B cell (primary cell): ENCODE measurements at regions not wholly inside any gene's neighbourhood (a gene's known extent, or its start where the extent isn't known, plus 50 kb on each side); places are given as distances from the start of the nearest gene placed in this dataset.

ENCODE experiments used
- ATAC-seq: fragments of 200-7000 bp; cut with Tn5 transposase; one replicate; pipeline ENCODE4 v1.10.0; 2021; ENCODE audit warnings: low read depth, mild to moderate bottlenecking, moderate number of reproducible peaks, moderate library complexity
- CTCF ChIA-PET: fragments of 350-600 bp; sonication (Branson Sonifier 250); formaldehyde crosslinking; loops from one replicate; lab custom pipeline; 2021; ENCODE audit warnings: antibody characterized with exemption, inconsistent platforms; lab: Charles Lee
- POLR2A ChIA-PET: fragments of 350-600 bp; sonication (Branson Sonifier 250); formaldehyde crosslinking; loops from one replicate; lab custom pipeline; 2021; ENCODE audit warnings: antibody characterized with exemption; lab: Charles Lee
- DNase-seq: peaks from one replicate; pipeline ENCODE4 v3.0.0; 2013
- H2AFZ ChIP-seq: 2 replicates; pipeline ENCODE4 v1.6.1; 2012; ENCODE audit warnings: mild to moderate bottlenecking, low read depth, low read length; ENCODE audit not compliant: insufficient read depth, poor library complexity, severe bottlenecking
- H3K27ac ChIP-seq, 2 donors: 1 replicate in 1 of 2; 2 replicates in 1 of 2; pipeline ENCODE4 v1.5.1; 2012 to 2013; ENCODE audit warnings: low read length in 2 of 2, mild to moderate bottlenecking in 2 of 2, moderate library complexity in 1 of 2
- H3K27me3 ChIP-seq, 4 experiments: fragments of 200-600 bp in 1 of 4; sonication (generic) in 1 of 4; replicated peaks in 1 of 4; 1 replicate in 2 of 4; 2 replicates in 2 of 4; pipeline versions ENCODE4 v1.6.1 to v1.7.0; 2013 to 2016; ENCODE audit warnings: low read length in 3 of 4, mild to moderate bottlenecking in 2 of 4, mixed read lengths in 1 of 4, moderate library complexity in 1 of 4; ENCODE audit not compliant: insufficient read depth in 4 of 4, control insufficient read depth in 3 of 4; ENCODE audit errors: control extremely low read depth in 1 of 4
- H3K36me3 ChIP-seq, 2 experiments: replicated peaks in 1 of 2; 1 replicate in 1 of 2; 2 replicates in 1 of 2; pipeline versions ENCODE4 v1.6.1 to v1.7.1; 2013; ENCODE audit warnings: low read length in 1 of 2; ENCODE audit not compliant: insufficient read depth in 2 of 2, control insufficient read depth in 1 of 2; ENCODE audit errors: control extremely low read depth in 1 of 2, extremely low read depth in 1 of 2
- H3K4me1 ChIP-seq, 2 donors: fragments of 200-600 bp in 1 of 2; sonication (generic) in 1 of 2; 1 replicate in 1 of 2; 2 replicates in 1 of 2; pipeline versions ENCODE4 v1.5.1 to v1.6.1; 2013 to 2017; ENCODE audit warnings: low read length in 2 of 2; ENCODE audit not compliant: control insufficient read depth in 2 of 2, insufficient read depth in 2 of 2
- H3K4me2 ChIP-seq: replicated peaks from 2 replicates; pipeline ENCODE3; 2012; ENCODE audit warnings: mild to moderate bottlenecking, low read depth, low read length; ENCODE audit not compliant: poor library complexity, severe bottlenecking
- H3K4me3 ChIP-seq, 5 experiments: fragments of 200-600 bp in 1 of 5; sonication (generic) in 1 of 5; 1 replicate in 3 of 5; 2 replicates in 2 of 5; pipeline versions ENCODE4 v1.5.1 to v1.7.0; 2011 to 2016; ENCODE audit warnings: low read length in 4 of 5, mild to moderate bottlenecking in 4 of 5, low read depth in 2 of 5, control low read depth in 1 of 5, moderate library complexity in 1 of 5; ENCODE audit not compliant: insufficient read depth in 1 of 5; ENCODE audit errors: control extremely low read depth in 1 of 5, extremely low read depth in 1 of 5
- H3K79me2 ChIP-seq: fragments of 200-600 bp; sonication (generic); one replicate; pipeline ENCODE4 v1.6.0; 2016; ENCODE audit warnings: low read length; ENCODE audit not compliant: control insufficient read depth, insufficient read depth
- H3K9ac ChIP-seq: fragments of 200-600 bp; sonication (generic); 2 replicates; pipeline ENCODE4 v1.6.1; 2017; ENCODE audit warnings: mild to moderate bottlenecking, low read length, moderate library complexity
- H3K9me3 ChIP-seq, 3 donors: one replicate each; pipeline versions ENCODE4 v1.6.1 to v1.7.1; 2013; ENCODE audit warnings: low read length in 2 of 3; ENCODE audit not compliant: control insufficient read depth in 2 of 3, insufficient read depth in 1 of 3; ENCODE audit errors: control extremely low read depth in 1 of 3
- H4K20me1 ChIP-seq: 2 replicates; pipeline ENCODE4 v1.6.0; 2012; ENCODE audit warnings: mild to moderate bottlenecking, low read length; ENCODE audit not compliant: insufficient read depth, control insufficient read depth, poor library complexity, severe bottlenecking
- H3K27ac Mint-ChIP-seq: one replicate; pipeline ENCODE4 v1.8.0; 2021; ENCODE audit warnings: mixed read lengths
- H3K27me3 Mint-ChIP-seq: one replicate; pipeline ENCODE4 v1.8.0; 2021; ENCODE audit warnings: mixed read lengths
- H3K4me1 Mint-ChIP-seq: one replicate; pipeline ENCODE4 v1.8.0; 2021; ENCODE audit warnings: mixed read lengths
- H3K4me3 Mint-ChIP-seq: one replicate; pipeline ENCODE4 v1.8.0; 2021; ENCODE audit warnings: mixed read lengths
- H3K9me3 Mint-ChIP-seq: one replicate; pipeline ENCODE4 v1.8.0; 2022; ENCODE audit warnings: mixed read lengths; ENCODE audit not compliant: insufficient read depth
- CTCF ChIP-seq: fragments of 200-600 bp; IDR thresholded peaks from one replicate; pipeline ENCODE4 v1.8.0; 2022; ENCODE audit warnings: antibody characterized with exemption, mild to moderate bottlenecking
- EZH2 ChIP-seq: IDR thresholded peaks from 2 replicates; pipeline ENCODE4 v1.6.1; 2012; ENCODE audit warnings: borderline replicate concordance, low read depth, mild to moderate bottlenecking, moderate library complexity, low read length; ENCODE audit not compliant: insufficient read depth, poor library complexity, severe bottlenecking
- WGBS: methylation state at CpG from one replicate; pipeline ENCODE4 v1.1.5; 2013; ENCODE audit warnings: missing lambda C conversion rate; ENCODE audit not compliant: insufficient coverage; 5-methylcytosine and 5-hydroxymethylcytosine counted together
- intact Hi-C: fragments of 100-400 bp; cut with micrococcal nuclease; formaldehyde crosslinking; loops from one replicate; pipeline ENCODE4 v1.10.0; 2022

- Histone ChIP-seq H3K36me3 (no peaks in the 10 kb centered on the region), H3K27ac (no peak overlapping the region), H4K20me1 (no peaks in the 10 kb centered on the region), H3K4me3 (no peak overlapping the region), H3K27me3 (no peaks in the 10 kb centered on the region), H3K9me3 (no peaks in the 10 kb centered on the region), H2AFZ (no peak overlapping the region), H3K79me2 (no peaks in the 10 kb centered on the region), H3K4me1 (no peaks in the 10 kb centered on the region), H3K4me2 (no peak overlapping the region), H3K9ac (no peak overlapping the region)
- ChIA-PET CTCF (no interaction called here), POLR2A (no interaction called here)
- WGBS, result 88% methylated on average over 7 of the region's 10 CpGs
- DNase-seq (no peak), ATAC-seq (no peak)
- intact Hi-C loops, result no loop called here
- Mint-ChIP-seq H3K4me1 (no peaks in the 10 kb centered on the region), H3K9me3 (no peaks in the 10 kb centered on the region), H3K27me3 (peaks cover 8% of the 10 kb centered on the region), H3K27ac (no peak overlapping the region), H3K4me3 (no peak overlapping the region)
- TF ChIP-seq CTCF (no peak), EZH2 (no peak)
Measured at GRCh38 chr12:107443320-107444090, 242.1 kb upstream of the PWP1 start.

GRCh38 chr12:107444771-107445170 lies 240.8 kb upstream of the PWP1 start:
- Mint-ChIP-seq H3K4me3 (no peak overlapping the region), H3K27ac (no peak overlapping the region), H3K4me1 (no peaks in the 10 kb centered on the region), H3K27me3 (peaks cover 8% of the 10 kb centered on the region), H3K9me3 (no peaks in the 10 kb centered on the region)
- Histone ChIP-seq H3K4me2 (no peak overlapping the region), H3K27me3 (no peaks in the 10 kb centered on the region), H3K27ac (no peak overlapping the region), H3K79me2 (no peaks in the 10 kb centered on the region), H3K9ac (no peak overlapping the region), H2AFZ (no peak overlapping the region), H3K4me1 (no peaks in the 10 kb centered on the region), H3K9me3 (no peaks in the 10 kb centered on the region), H4K20me1 (no peaks in the 10 kb centered on the region), H3K4me3 (no peak overlapping the region), H3K36me3 (no peaks in the 10 kb centered on the region)
- WGBS, result 97% methylated on average over 10 of the region's 10 CpGs
- ATAC-seq (no peak), DNase-seq (no peak)
- TF ChIP-seq CTCF, result no peak
- TF ChIP-seq EZH2, result no peak
- ChIA-PET POLR2A (no interaction called here), CTCF (no interaction called here)
- intact Hi-C loops, result loop anchor here (5.0 kb wide), 1 partner anchor 163 kb away; no protein-coding TSS in a partner anchor
